GM20000 (cell line): ENCODE measurements at regions not wholly inside any gene's neighbourhood (a gene's known extent, or its start where the extent isn't known, plus 50 kb on each side); places are given as distances from the start of the nearest gene placed in this dataset.

ENCODE experiments used
- DNase-seq: peaks from one replicate; pipeline ENCODE4 v3.0.0; 2012; ENCODE audit warnings: low spot score
- CTCF ChIP-seq: IDR thresholded peaks from 2 replicates; pipeline ENCODE4 v1.5.1; 2012; ENCODE audit warnings: mild to moderate bottlenecking, control low read depth; ENCODE audit errors: extremely low read depth, missing control alignments

GRCh38 chr1:193504920-193505319 lies 318.5 kb upstream of the B3GALT2 start:
- DNase-seq: no peak
- no peak for TF ChIP-seq CTCF

GRCh38 chr1:193498088-193498655 lies 311.8 kb upstream of the B3GALT2 start:
- DNase-seq: no peak
- TF ChIP-seq CTCF: no peak

GRCh38 chr1:193494368-193494767 lies 308.0 kb upstream of the B3GALT2 start:
- DNase-seq: no peak
- TF ChIP-seq CTCF: no peak

GRCh38 chr1:193489191-193489590 lies 302.8 kb upstream of the B3GALT2 start:
- no peak for TF ChIP-seq CTCF
- no peak for DNase-seq

GRCh38 chr1:193487722-193488121 lies 301.3 kb upstream of the B3GALT2 start:
- no peak for TF ChIP-seq CTCF
- DNase-seq: no peak

GRCh38 chr1:193486671-193487229 lies 300.3 kb upstream of the B3GALT2 start:
- no peak for DNase-seq
- TF ChIP-seq CTCF: no peak

- TF ChIP-seq CTCF: no peak
- DNase-seq: no peak
These were observed 294.3 kb upstream of the B3GALT2 start for GRCh38 chr1:193480755-193481154.
